ENCODE measurements at regions not wholly inside any gene's neighbourhood (a gene's known extent, or its start where the extent isn't known, plus 50 kb on each side); places are given as distances from the start of the nearest gene placed in this dataset.
A peak's percentile ranks its signal among the peaks of the same experiment; 100 is the strongest.

- no peak for DNase-seq (ENCODE audit: low read depth)
- Histone ChIP-seq H3K27me3 (ENCODE audit: control insufficient read depth, insufficient read depth, low read length) (peaks cover 4% of the 10 kb centered on the region), H3K36me3 (ENCODE audit: control insufficient read depth, insufficient read depth, low read length) (no peaks in the 10 kb centered on the region), H3K4me3 (ENCODE audit: low read depth, low read length) (no peak overlapping the region)
- no peak for FAIRE-seq
- TF ChIP-seq CTCF (IDR thresholded peaks at IDR 0.05; ENCODE audit: insufficient read depth, low read length, severe bottlenecking), result no peak
These were observed 82.2 kb downstream of the SCN11A start for GRCh38 chr3:38969317-38970235.

- TF ChIP-seq CTCF (IDR thresholded peaks at IDR 0.05; ENCODE audit: insufficient read depth, low read length, severe bottlenecking), result no peak
- Histone ChIP-seq H3K36me3 (ENCODE audit: control insufficient read depth, insufficient read depth, low read length) (no peaks in the 10 kb centered on the region), H3K4me3 (ENCODE audit: low read depth, low read length) (no peak overlapping the region), H3K27me3 (ENCODE audit: control insufficient read depth, insufficient read depth, low read length) (peaks cover 4% of the 10 kb centered on the region)
- FAIRE-seq (no peak), DNase-seq (ENCODE audit: low read depth) (no peak)
These were observed 82.9 kb downstream of the SCN11A start for GRCh38 chr3:38968891-38969290.

GRCh38 chr3:38968403-38968802 lies 83.3 kb downstream of the SCN11A start:
- DNase-seq (ENCODE audit: low read depth) (no peak), FAIRE-seq (peak; percentile 18)
- Histone ChIP-seq H3K4me3 (ENCODE audit: low read depth, low read length) (no peak overlapping the region), H3K36me3 (ENCODE audit: control insufficient read depth, insufficient read depth, low read length) (no peaks in the 10 kb centered on the region), H3K27me3 (ENCODE audit: control insufficient read depth, insufficient read depth, low read length) (peaks cover 4% of the 10 kb centered on the region)
- no peak for TF ChIP-seq CTCF (IDR thresholded peaks at IDR 0.05; ENCODE audit: insufficient read depth, low read length, severe bottlenecking)

GRCh38 chr3:38967693-38967989 lies 84.1 kb downstream of the SCN11A start:
- TF ChIP-seq CTCF (IDR thresholded peaks at IDR 0.05; ENCODE audit: insufficient read depth, low read length, severe bottlenecking), result no peak
- no peak for DNase-seq (ENCODE audit: low read depth)
- H3K4me3 ChIP-seq (ENCODE audit: low read depth, low read length), result no peak overlapping the region
- FAIRE-seq, result no peak
- no peaks in the 10 kb centered on the region for H3K36me3 ChIP-seq (ENCODE audit: control insufficient read depth, insufficient read depth, low read length)
- H3K27me3 ChIP-seq (ENCODE audit: control insufficient read depth, insufficient read depth, low read length), result peaks cover 4% of the 10 kb centered on the region

GRCh38 chr3:38966811-38967692 lies 84.7 kb downstream of the SCN11A start:
- peaks cover 4% of the 10 kb centered on the region for H3K27me3 ChIP-seq (ENCODE audit: control insufficient read depth, insufficient read depth, low read length)
- no peak overlapping the region for H3K4me3 ChIP-seq (ENCODE audit: low read depth, low read length)
- H3K36me3 ChIP-seq (ENCODE audit: control insufficient read depth, insufficient read depth, low read length), result no peaks in the 10 kb centered on the region
- TF ChIP-seq CTCF (IDR thresholded peaks at IDR 0.05; ENCODE audit: insufficient read depth, low read length, severe bottlenecking), result no peak
- FAIRE-seq (peak; percentile 64), DNase-seq (ENCODE audit: low read depth) (peak; percentile 81)
